ENCODE measurements at regions not wholly inside any gene's neighbourhood (a gene's known extent, or its start where the extent isn't known, plus 50 kb on each side); places are given as distances from the start of the nearest gene placed in this dataset.
A peak's percentile ranks its signal among the peaks of the same experiment; 100 is the strongest.

GRCh38 chr10:9560976-9561375 lies 1456.7 kb upstream of the CELF2 start:
- Histone ChIP-seq H3K4me2 (peak overlapping the region; percentile 40), H3K27ac (peak overlapping the region; percentile 76), H3K36me3 (no peaks in the 10 kb centered on the region), H3K4me1 (peaks cover 38% of the 10 kb centered on the region), H3K79me2 (ENCODE audit: low read depth) (no peaks in the 10 kb centered on the region), H3K27me3 (no peaks in the 10 kb centered on the region), H3K9ac (no peak overlapping the region), H3K4me3 (no peak overlapping the region), H4K20me1 (ENCODE audit: low read depth) (no peaks in the 10 kb centered on the region), H3F3A (ENCODE audit: low read depth) (peaks cover 15% of the 10 kb centered on the region), H3K9me3 (ENCODE audit: low read depth) (no peaks in the 10 kb centered on the region), H2AFZ (replicated peaks) (no peak overlapping the region)
- Mint-ChIP-seq H3K27ac (no peak overlapping the region), H3K36me3 (no peaks in the 10 kb centered on the region), H3K4me1 (peaks cover 12% of the 10 kb centered on the region), H3K9me3 (no peaks in the 10 kb centered on the region), H3K27me3 (ENCODE audit: insufficient read depth, low read depth) (no peaks in the 10 kb centered on the region), H3K4me3 (no peak overlapping the region)
- no peak for TF ChIP-seq EZH2 (IDR thresholded peaks at IDR 0.05)
- no peak for TF ChIP-seq CTCF (IDR thresholded peaks at IDR 0.05)
- no peak for TF ChIP-seq EZH2phosphoT487 (IDR thresholded peaks at IDR 0.05)
- DNase-seq (ENCODE audit: low spot score), result no peak

- Histone ChIP-seq H2AFZ (replicated peaks) (no peak overlapping the region), H3K4me3 (peak overlapping the region; percentile 20), H4K20me1 (ENCODE audit: low read depth) (no peaks in the 10 kb centered on the region), H3K27me3 (no peaks in the 10 kb centered on the region), H3K27ac (peak overlapping the region; percentile 76), H3F3A (ENCODE audit: low read depth) (peaks cover 15% of the 10 kb centered on the region), H3K4me2 (peak overlapping the region; percentile 40), H3K9me3 (ENCODE audit: low read depth) (no peaks in the 10 kb centered on the region), H3K9ac (no peak overlapping the region), H3K36me3 (no peaks in the 10 kb centered on the region), H3K79me2 (ENCODE audit: low read depth) (no peaks in the 10 kb centered on the region), H3K4me1 (peaks cover 38% of the 10 kb centered on the region)
- no peak overlapping the region for H3K4me3 Mint-ChIP-seq
- no peaks in the 10 kb centered on the region for H3K27me3 Mint-ChIP-seq (ENCODE audit: insufficient read depth, low read depth)
- no peak overlapping the region for H3K27ac Mint-ChIP-seq
- no peaks in the 10 kb centered on the region for H3K36me3 Mint-ChIP-seq
- H3K9me3 Mint-ChIP-seq, result no peaks in the 10 kb centered on the region
- H3K4me1 Mint-ChIP-seq, result peaks cover 12% of the 10 kb centered on the region
- TF ChIP-seq CTCF (IDR thresholded peaks at IDR 0.05) (no peak), EZH2 (IDR thresholded peaks at IDR 0.05) (no peak), EZH2phosphoT487 (IDR thresholded peaks at IDR 0.05) (no peak)
- peak; percentile 70 for DNase-seq (ENCODE audit: low spot score)
Measured at GRCh38 chr10:9561821-9562505, 1455.7 kb upstream of the CELF2 start.

- H3K9me3 ChIP-seq (ENCODE audit: low read depth), result no peaks in the 10 kb centered on the region
- no peak overlapping the region for H3K9ac ChIP-seq
- no peaks in the 10 kb centered on the region for H3K9me3 Mint-ChIP-seq
- no peak overlapping the region for H3K4me3 Mint-ChIP-seq
- no peak overlapping the region for H3K27ac Mint-ChIP-seq
- no peak for DNase-seq (ENCODE audit: low spot score)
- H3K4me2 ChIP-seq, result no peak overlapping the region
- H3K4me1 Mint-ChIP-seq, result no peaks in the 10 kb centered on the region
- TF ChIP-seq EZH2 (IDR thresholded peaks at IDR 0.05) (no peak), EZH2phosphoT487 (IDR thresholded peaks at IDR 0.05) (no peak), CTCF (IDR thresholded peaks at IDR 0.05) (no peak)
- no peaks in the 10 kb centered on the region for H3K4me1 ChIP-seq
- H3K36me3 ChIP-seq, result no peaks in the 10 kb centered on the region
- no peaks in the 10 kb centered on the region for H3K27me3 ChIP-seq
- H3K4me3 ChIP-seq, result no peak overlapping the region
- no peaks in the 10 kb centered on the region for H4K20me1 ChIP-seq (ENCODE audit: low read depth)
- H3F3A ChIP-seq (ENCODE audit: low read depth), result no peaks in the 10 kb centered on the region
- peak overlapping the region; percentile 45 for H2AFZ ChIP-seq (replicated peaks)
- H3K79me2 ChIP-seq (ENCODE audit: low read depth), result no peaks in the 10 kb centered on the region
- no peak overlapping the region for H3K27ac ChIP-seq
- no peaks in the 10 kb centered on the region for H3K36me3 Mint-ChIP-seq
- no peaks in the 10 kb centered on the region for H3K27me3 Mint-ChIP-seq (ENCODE audit: insufficient read depth, low read depth)
Measured at GRCh38 chr10:9577746-9578145, 1439.9 kb upstream of the CELF2 start.

Measured in neural progenitor cell (in vitro differentiated cells).